K562 (cell line): ENCODE measurements at regions not wholly inside any gene's neighbourhood (a gene's known extent, or its start where the extent isn't known, plus 50 kb on each side); places are given as distances from the start of the nearest gene placed in this dataset.

Experiments used
- ATAC-seq: fragments of 200-7000 bp; cut with Tn5 transposase; 3 replicates; pipeline ENCODE4 v1.9.1; 2020; ENCODE audit warnings: moderate library complexity
- BruUV-seq: library from RNA; stranded (reverse); fragments of 400-500 nt; replicated peaks from 2 replicates; lab custom pipeline; 2021; lab: Mats Ljungman, UMichigan
- CTCF ChIA-PET: fragments of 300-600 bp; formaldehyde crosslinking; extraction: SDS; loops from one replicate; lab custom pipeline; 2021; ENCODE audit warnings: low intra/inter-chr PET ratio; lab: Yijun Ruan, JAX
- POLR2A ChIA-PET: fragments of 300-600, 350-650 bp; sonication (Branson Sonifier 250); formaldehyde crosslinking; extraction: SDS; loops from one replicate; lab custom pipeline; 2021; ENCODE audit warnings: antibody characterized with exemption, inconsistent platforms; lab: Yijun Ruan, JAX
- DNase-seq, 4 experiments: peaks; one replicate each; pipeline versions ENCODE4 v3.0.0 to v3.0.0-alpha.2; 2011 to 2018; ENCODE audit warnings: low spot score in 3 of 4, mixed read lengths in 3 of 4; ENCODE audit errors: extremely low read depth in 1 of 4
- FAIRE-seq: peaks from 2 replicates; lab custom pipeline; 2011; peaks lifted over from hg19 to GRCh38; lab: Jason Lieb, UNC
- H2AFZ ChIP-seq: 2 replicates; pipeline ENCODE4 v1.6.0; 2011; ENCODE audit warnings: low read depth, low read length, control low read depth, inconsistent platforms
- H3K27ac ChIP-seq: fragments of 200-600 bp; 3 replicates; pipeline ENCODE4 v1.8.0; 2011; ENCODE audit warnings: low read depth, mild to moderate bottlenecking, control low read depth, inconsistent platforms, low read length, moderate library complexity, mixed read lengths; ENCODE audit errors: extremely low read depth
- H3K27me3 ChIP-seq, 2 experiments: fragments of 300-600 bp in 1 of 2; 2 replicates in 1 of 2; 3 replicates in 1 of 2; pipeline versions ENCODE4 v1.6.0 to v1.8.0; 2011; ENCODE audit warnings: inconsistent platforms in 2 of 2, low read length in 2 of 2, mild to moderate bottlenecking in 1 of 2, mixed read lengths in 1 of 2, moderate library complexity in 1 of 2; ENCODE audit not compliant: control insufficient read depth in 2 of 2, insufficient read depth in 2 of 2
- H3K36me3 ChIP-seq: fragments of 300-600 bp; 3 replicates; pipeline ENCODE4 v1.8.0; 2011; ENCODE audit warnings: mild to moderate bottlenecking, low read length, inconsistent platforms; ENCODE audit not compliant: control insufficient read depth, insufficient read depth
- H3K4me1 ChIP-seq, 2 experiments: fragments of 200-600 bp in 1 of 2; replicated peaks in 1 of 2; 2 replicates in 1 of 2; 3 replicates in 1 of 2; pipeline versions ENCODE4 v1.5.1 to v1.8.0; 2011; ENCODE audit warnings: inconsistent platforms in 2 of 2, low read length in 2 of 2, mild to moderate bottlenecking in 1 of 2, mixed read lengths in 1 of 2, moderate library complexity in 1 of 2; ENCODE audit not compliant: control insufficient read depth in 2 of 2, insufficient read depth in 2 of 2
- H3K4me2 ChIP-seq: 2 replicates; pipeline ENCODE4 v1.6.1; 2011; ENCODE audit warnings: low read length, control low read depth, inconsistent platforms, mixed read lengths; ENCODE audit not compliant: insufficient read depth
- H3K4me3 ChIP-seq: fragments of 200-600 bp; sonication (generic), shearing (Covaris generic); 2 replicates; pipeline ENCODE4 v1.5.1; 2016; ENCODE audit warnings: control low read depth, inconsistent platforms
- H3K79me2 ChIP-seq: fragments of 200-600 bp; 3 replicates; pipeline ENCODE4 v1.8.0; 2011; ENCODE audit warnings: low read length, inconsistent platforms; ENCODE audit not compliant: control insufficient read depth, insufficient read depth
- H3K9ac ChIP-seq, 2 experiments: 2 replicates each; pipeline versions ENCODE4 v1.6.0 to v1.6.1; 2011; ENCODE audit warnings: low read depth in 2 of 2, low read length in 2 of 2, control low read depth in 1 of 2, inconsistent platforms in 1 of 2, mild to moderate bottlenecking in 1 of 2, mixed read lengths in 1 of 2; ENCODE audit not compliant: insufficient read depth in 1 of 2
- H3K9me1 ChIP-seq: one replicate; pipeline ENCODE4 v1.6.0; 2011; ENCODE audit warnings: inconsistent platforms, mild to moderate bottlenecking, low read length, moderate library complexity; ENCODE audit not compliant: control insufficient read depth, insufficient read depth
- H3K9me3 ChIP-seq: replicated peaks from 2 replicates; pipeline ENCODE4 v1.5.1; 2011; ENCODE audit warnings: low read depth, low read length, inconsistent platforms; ENCODE audit not compliant: control insufficient read depth, insufficient read depth
- H4K20me1 ChIP-seq: replicated peaks from 2 replicates; pipeline ENCODE4 v1.6.1; 2011; ENCODE audit warnings: low read length, inconsistent platforms, mixed read lengths; ENCODE audit not compliant: control insufficient read depth, insufficient read depth
- ARID2 ChIP-seq: fragments of 450-650 bp; IDR thresholded peaks from 2 replicates; pipeline ENCODE4 v1.6.1; 2017; ENCODE audit warnings: antibody characterized with exemption, mild to moderate bottlenecking
- CTBP1 ChIP-seq: fragments of 450-650 bp; IDR thresholded peaks from 2 replicates; pipeline ENCODE4 v1.6.1; 2016; ENCODE audit warnings: borderline replicate concordance
- ESRRA ChIP-seq: fragments of 450-650 bp; IDR thresholded peaks from 2 replicates; pipeline ENCODE4 v1.6.1; 2014; ENCODE audit warnings: low read depth, mild to moderate bottlenecking, moderate library complexity, borderline replicate concordance
- PYGO2 ChIP-seq: fragments of 450-650 bp; IDR thresholded peaks from 2 replicates; pipeline ENCODE4 v1.6.1; 2016; ENCODE audit warnings: mild to moderate bottlenecking, missing genetic modification characterization, moderate library complexity, missing compliant biosample characterization
- TCFL5 ChIP-seq: fragments of 250-450 bp; sonication (Bioruptor Pico); conservative IDR thresholded peaks from 2 replicates; pipeline ENCODE4 v1.6.1; 2021; ENCODE audit warnings: mild to moderate bottlenecking, moderate library complexity, matching md5 sums
- ZKSCAN3 ChIP-seq: fragments of 250-450 bp; sonication (Bioruptor Pico); IDR thresholded peaks from 2 replicates; pipeline ENCODE4 v1.4.0; 2020
- WGBS: fragments of 100-300 bp; shearing (Covaris generic); methylation state at CpG from one replicate; pipeline ENCODE4 v1.1.6; 2016; ENCODE audit warnings: low coverage, mixed read lengths; ENCODE audit not compliant: insufficient coverage; ENCODE audit errors: missing lambda C conversion rate; 5-methylcytosine and 5-hydroxymethylcytosine counted together
- in situ Hi-C: fragments of 300-500 bp; cut with MboI; formaldehyde crosslinking; loops from 4 replicates; pipeline ENCODE4 v1.15.0; 2018; ENCODE audit warnings: inconsistent platforms, mixed read lengths
- intact Hi-C: fragments of 100-400 bp; cut with micrococcal nuclease; formaldehyde crosslinking; loops from 2 replicates; pipeline ENCODE4 v1.14.2; 2022
- TF ChIP-seq, protein P1 (sequence below): fragments of 450-650 bp; IDR thresholded peaks from 2 replicates; pipeline ENCODE4 v1.6.1; 2016; ENCODE audit warnings: low read depth
- TF ChIP-seq, protein P2 (sequence below): sonication (generic); formaldehyde crosslinking; IDR thresholded peaks from 2 replicates; pipeline ENCODE4 v1.9.0; 2022; ENCODE audit warnings: mild to moderate bottlenecking, missing genetic modification reagents
- TF ChIP-seq, protein P3 (sequence below): fragments of 250-450 bp; sonication (Bioruptor Pico); IDR thresholded peaks from 2 replicates; pipeline ENCODE4 v1.4.0; 2020; ENCODE audit warnings: mild to moderate bottlenecking, moderate library complexity

DNA sequence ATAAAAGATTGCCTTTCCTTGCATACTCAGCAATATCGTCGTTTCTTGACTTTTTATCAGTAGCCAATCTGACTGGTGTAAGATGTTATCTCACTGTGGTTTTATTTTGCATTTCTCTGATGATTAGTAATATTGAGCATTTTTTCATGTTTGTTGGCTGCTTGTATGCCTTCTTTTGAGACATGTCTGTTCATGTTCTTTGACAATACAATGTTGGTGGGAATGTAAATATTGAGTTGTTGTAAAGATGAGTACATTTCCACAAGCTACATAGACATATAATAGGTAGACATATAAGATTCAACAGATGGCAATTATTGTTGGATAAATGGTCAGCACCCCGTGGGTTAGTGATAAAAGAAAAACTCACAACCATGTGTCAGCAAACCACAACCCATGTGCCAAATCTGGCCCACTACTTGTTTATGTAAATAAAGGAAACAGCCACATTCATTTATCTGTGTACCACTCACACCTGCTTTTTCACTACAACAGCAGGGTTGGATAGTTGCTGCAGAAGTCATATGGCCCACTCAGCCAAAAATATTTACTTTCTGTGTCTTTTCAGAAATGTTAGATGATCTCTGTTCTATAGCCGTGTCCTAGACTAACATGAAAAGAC, 153.1 kb upstream of the VCX start (continued):
- TF ChIP-seq, protein P1, sequence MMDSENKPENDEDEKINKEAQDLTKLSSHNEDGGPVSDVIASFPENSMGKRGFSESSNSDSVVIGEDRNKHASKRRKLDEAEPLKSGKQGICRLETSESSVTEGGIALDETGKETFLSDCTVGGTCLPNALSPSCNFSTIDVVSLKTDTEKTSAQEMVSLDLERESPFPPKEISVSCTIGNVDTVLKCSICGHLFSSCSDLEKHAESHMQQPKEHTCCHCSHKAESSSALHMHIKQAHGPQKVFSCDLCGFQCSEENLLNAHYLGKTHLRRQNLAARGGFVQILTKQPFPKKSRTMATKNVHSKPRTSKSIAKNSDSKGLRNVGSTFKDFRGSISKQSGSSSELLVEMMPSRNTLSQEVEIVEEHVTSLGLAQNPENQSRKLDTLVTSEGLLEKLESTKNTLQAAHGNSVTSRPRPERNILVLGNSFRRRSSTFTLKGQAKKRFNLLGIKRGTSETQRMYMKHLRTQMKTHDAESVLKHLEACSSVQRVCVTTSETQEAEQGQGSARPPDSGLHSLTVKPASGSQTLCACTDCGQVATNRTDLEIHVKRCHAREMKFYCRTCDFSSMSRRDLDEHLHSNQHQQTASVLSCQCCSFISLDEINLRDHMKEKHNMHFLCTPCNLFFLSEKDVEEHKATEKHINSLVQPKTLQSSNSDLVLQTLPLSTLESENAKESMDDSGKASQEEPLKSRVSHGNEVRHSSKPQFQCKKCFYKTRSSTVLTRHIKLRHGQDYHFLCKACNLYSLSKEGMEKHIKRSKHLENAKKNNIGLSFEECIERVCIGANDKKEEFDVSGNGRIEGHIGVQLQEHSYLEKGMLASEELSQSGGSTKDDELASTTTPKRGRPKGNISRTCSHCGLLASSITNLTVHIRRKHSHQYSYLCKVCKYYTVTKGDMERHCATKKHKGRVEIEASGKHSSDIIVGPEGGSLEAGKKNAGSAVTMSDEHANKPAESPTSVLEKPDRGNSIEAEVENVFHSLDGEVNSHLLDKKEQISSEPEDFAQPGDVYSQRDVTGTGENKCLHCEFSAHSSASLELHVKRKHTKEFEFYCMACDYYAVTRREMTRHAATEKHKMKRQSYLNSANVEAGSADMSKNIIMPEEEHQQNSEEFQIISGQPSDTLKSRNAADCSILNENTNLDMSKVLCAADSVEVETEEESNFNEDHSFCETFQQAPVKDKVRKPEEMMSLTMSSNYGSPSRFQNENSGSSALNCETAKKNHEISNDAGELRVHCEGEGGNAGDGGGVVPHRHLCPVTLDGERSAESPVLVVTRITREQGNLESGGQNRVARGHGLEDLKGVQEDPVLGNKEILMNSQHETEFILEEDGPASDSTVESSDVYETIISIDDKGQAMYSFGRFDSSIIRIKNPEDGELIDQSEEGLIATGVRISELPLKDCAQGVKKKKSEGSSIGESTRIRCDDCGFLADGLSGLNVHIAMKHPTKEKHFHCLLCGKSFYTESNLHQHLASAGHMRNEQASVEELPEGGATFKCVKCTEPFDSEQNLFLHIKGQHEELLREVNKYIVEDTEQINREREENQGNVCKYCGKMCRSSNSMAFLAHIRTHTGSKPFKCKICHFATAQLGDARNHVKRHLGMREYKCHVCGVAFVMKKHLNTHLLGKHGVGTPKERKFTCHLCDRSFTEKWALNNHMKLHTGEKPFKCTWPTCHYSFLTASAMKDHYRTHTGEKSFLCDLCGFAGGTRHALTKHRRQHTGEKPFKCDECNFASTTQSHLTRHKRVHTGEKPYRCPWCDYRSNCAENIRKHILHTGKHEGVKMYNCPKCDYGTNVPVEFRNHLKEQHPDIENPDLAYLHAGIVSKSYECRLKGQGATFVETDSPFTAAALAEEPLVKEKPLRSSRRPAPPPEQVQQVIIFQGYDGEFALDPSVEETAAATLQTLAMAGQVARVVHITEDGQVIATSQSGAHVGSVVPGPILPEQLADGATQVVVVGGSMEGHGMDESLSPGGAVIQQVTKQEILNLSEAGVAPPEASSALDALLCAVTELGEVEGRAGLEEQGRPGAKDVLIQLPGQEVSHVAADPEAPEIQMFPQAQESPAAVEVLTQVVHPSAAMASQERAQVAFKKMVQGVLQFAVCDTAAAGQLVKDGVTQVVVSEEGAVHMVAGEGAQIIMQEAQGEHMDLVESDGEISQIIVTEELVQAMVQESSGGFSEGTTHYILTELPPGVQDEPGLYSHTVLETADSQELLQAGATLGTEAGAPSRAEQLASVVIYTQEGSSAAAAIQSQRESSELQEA: no peak

DNA sequence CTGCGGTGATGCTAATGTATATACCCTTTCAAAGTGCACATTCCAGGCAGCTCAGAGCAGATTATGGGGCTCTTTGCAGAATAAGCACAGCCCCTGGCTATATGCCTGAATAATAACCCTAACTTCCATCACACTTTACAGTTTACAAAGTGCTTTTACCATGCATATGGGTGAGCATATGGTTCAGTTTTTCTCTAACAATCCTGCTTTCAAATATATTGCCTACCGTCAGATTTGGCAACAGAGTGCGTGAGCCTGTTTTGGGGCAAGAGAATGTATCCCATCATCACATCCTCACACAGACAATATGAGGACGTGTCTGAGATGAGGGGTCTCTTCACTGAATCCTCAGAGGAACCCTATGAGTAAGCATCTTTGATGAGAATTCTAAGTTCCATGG, 162.8 kb upstream of the VCX start:
- POLR2A ChIA-PET: no interaction called here
- 0% methylated on average over 4 of the region's 4 CpGs for WGBS
- Histone ChIP-seq H3K4me2 (no peak overlapping the region), H3K9me3 (no peaks in the 10 kb centered on the region), H3K27me3 (no peaks in the 10 kb centered on the region), H3K9me1 (no peaks in the 10 kb centered on the region), H3K4me1 (no peaks in the 10 kb centered on the region), H3K9ac (no peak overlapping the region), H3K27ac (no peak overlapping the region), H2AFZ (no peak overlapping the region), H3K4me3 (no peak overlapping the region), H4K20me1 (no peaks in the 10 kb centered on the region), H3K79me2 (no peaks in the 10 kb centered on the region), H3K36me3 (no peaks in the 10 kb centered on the region)
- ATAC-seq: no peak
- no peak for DNase-seq
- no TSS peak for BruUV-seq
- in situ Hi-C loops: no loop called here
- no peak for FAIRE-seq
- intact Hi-C loops: no loop called here
- CTCF ChIA-PET: no interaction called here
- TF ChIP-seq ZKSCAN3 (CRISPR knock-in tag) (no peak), TCFL5 (CRISPR knock-in tag) (no peak), ARID2 (no peak), CTBP1 (no peak), PYGO2 (tag) (no peak), ESRRA (no peak)
- TF ChIP-seq, protein P2, sequence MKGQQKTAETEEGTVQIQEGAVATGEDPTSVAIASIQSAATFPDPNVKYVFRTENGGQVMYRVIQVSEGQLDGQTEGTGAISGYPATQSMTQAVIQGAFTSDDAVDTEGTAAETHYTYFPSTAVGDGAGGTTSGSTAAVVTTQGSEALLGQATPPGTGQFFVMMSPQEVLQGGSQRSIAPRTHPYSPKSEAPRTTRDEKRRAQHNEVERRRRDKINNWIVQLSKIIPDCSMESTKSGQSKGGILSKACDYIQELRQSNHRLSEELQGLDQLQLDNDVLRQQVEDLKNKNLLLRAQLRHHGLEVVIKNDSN (CRISPR knock-in tag): no peak
- TF ChIP-seq, protein P3, sequence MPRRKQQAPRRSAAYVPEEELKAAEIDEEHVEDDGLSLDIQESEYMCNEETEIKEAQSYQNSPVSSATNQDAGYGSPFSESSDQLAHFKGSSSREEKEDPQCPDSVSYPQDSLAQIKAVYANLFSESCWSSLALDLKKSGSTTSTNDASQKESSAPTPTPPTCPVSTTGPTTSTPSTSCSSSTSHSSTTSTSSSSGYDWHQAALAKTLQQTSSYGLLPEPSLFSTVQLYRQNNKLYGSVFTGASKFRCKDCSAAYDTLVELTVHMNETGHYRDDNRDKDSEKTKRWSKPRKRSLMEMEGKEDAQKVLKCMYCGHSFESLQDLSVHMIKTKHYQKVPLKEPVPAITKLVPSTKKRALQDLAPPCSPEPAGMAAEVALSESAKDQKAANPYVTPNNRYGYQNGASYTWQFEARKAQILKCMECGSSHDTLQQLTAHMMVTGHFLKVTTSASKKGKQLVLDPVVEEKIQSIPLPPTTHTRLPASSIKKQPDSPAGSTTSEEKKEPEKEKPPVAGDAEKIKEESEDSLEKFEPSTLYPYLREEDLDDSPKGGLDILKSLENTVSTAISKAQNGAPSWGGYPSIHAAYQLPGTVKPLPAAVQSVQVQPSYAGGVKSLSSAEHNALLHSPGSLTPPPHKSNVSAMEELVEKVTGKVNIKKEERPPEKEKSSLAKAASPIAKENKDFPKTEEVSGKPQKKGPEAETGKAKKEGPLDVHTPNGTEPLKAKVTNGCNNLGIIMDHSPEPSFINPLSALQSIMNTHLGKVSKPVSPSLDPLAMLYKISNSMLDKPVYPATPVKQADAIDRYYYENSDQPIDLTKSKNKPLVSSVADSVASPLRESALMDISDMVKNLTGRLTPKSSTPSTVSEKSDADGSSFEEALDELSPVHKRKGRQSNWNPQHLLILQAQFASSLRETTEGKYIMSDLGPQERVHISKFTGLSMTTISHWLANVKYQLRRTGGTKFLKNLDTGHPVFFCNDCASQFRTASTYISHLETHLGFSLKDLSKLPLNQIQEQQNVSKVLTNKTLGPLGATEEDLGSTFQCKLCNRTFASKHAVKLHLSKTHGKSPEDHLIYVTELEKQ (CRISPR knock-in tag): no peak
